MM.1S (cell line): ENCODE measurements at regions not wholly inside any gene's neighbourhood (a gene's known extent, or its start where the extent isn't known, plus 50 kb on each side); places are given as distances from the start of the nearest gene placed in this dataset.

Experiments
- EZH2 ChIP-seq: fragments of 300-600 bp; sonication (generic); optimal IDR thresholded peaks from 2 replicates; pipeline ENCODE3; 2017; ENCODE audit warnings: low read depth, mild to moderate bottlenecking, antibody characterized with exemption, low read length, mixed read lengths
- EZH2phosphoT487 ChIP-seq: fragments of 300-600 bp; sonication (generic); IDR thresholded peaks from 2 replicates; pipeline ENCODE4 v1.6.1; 2018; ENCODE audit warnings: antibody characterized with exemption, low read length
- TF ChIP-seq, protein P1 (sequence below): fragments of 300-600 bp; sonication (generic); IDR thresholded peaks from 2 replicates; pipeline ENCODE4 v1.5.1; 2016; ENCODE audit warnings: antibody characterized with exemption, low read length, mixed read lengths

DNA sequence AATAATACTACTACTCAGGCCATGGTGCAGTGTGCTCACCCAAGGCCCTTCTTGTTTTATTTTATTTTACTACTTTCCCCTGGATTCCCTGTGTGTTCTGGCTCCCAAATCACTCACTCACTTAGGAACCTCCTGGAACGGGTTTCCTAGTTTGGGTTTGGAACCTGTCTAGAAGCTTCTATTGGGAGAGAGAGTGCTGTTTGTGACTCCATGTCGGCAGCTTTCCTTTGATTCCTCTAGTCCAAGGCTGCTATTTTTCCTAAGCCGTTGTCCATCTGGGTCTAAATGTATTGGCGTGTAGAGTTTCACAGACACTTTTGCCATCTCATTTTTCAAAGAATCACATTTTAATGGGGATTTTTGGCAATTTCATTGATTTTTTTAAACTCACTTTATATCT, 70.8 kb downstream of the FOXA2 start:
- no peak for TF ChIP-seq EZH2
- TF ChIP-seq, protein P1, sequence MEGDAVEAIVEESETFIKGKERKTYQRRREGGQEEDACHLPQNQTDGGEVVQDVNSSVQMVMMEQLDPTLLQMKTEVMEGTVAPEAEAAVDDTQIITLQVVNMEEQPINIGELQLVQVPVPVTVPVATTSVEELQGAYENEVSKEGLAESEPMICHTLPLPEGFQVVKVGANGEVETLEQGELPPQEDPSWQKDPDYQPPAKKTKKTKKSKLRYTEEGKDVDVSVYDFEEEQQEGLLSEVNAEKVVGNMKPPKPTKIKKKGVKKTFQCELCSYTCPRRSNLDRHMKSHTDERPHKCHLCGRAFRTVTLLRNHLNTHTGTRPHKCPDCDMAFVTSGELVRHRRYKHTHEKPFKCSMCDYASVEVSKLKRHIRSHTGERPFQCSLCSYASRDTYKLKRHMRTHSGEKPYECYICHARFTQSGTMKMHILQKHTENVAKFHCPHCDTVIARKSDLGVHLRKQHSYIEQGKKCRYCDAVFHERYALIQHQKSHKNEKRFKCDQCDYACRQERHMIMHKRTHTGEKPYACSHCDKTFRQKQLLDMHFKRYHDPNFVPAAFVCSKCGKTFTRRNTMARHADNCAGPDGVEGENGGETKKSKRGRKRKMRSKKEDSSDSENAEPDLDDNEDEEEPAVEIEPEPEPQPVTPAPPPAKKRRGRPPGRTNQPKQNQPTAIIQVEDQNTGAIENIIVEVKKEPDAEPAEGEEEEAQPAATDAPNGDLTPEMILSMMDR = no peak
- no peak for TF ChIP-seq EZH2phosphoT487
